HG03432 (cell line): ENCODE measurements at regions not wholly inside any gene's neighbourhood (a gene's known extent, or its start where the extent isn't known, plus 50 kb on each side); places are given as distances from the start of the nearest gene placed in this dataset.
"Not testable (repeated sequence)": the region's sequence is repeated elsewhere in the genome, so short reads cannot be mapped to it uniquely, and the experiment has no call there.

ENCODE experiments used
- ATAC-seq: cut with Tn5 transposase; IDR thresholded peaks from one replicate; pipeline ENCODE4 v1.9.1; 2021; ENCODE audit warnings: mild to moderate bottlenecking, moderate library complexity; ENCODE audit not compliant: unreplicated experiment

DNA sequence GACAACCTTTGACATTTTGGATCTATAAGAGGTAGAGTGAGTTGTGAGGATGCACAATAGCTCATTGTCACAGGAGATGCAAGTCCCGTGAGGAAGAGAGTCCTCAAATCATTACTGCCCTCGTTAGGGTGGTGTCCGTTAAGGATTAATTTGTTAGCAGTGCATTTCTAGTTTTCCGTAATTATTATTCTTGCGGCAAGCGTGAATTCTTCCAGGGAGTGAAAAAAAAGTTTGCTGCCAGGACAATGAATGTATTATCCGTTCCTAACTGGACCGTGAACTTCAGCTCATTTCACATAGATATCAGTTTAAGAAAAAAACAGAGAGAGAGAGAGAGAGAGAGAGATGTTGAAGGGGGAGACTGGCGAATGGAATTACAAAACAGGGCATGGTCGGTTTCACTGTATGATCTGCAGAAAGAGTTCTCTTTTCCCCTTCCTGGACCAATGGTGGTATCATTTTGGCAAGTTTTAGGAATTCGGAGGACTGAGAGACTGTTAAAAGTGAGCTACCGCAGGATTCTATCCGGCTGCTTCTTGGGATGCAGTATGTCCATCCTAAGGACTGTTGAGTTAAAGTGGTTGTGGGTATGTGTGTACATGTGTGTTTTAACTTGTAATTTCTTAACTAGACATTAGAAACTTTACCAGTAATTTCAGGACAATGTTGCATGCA, 216.0 kb upstream of the NFIA start:
- no peak for ATAC-seq

DNA sequence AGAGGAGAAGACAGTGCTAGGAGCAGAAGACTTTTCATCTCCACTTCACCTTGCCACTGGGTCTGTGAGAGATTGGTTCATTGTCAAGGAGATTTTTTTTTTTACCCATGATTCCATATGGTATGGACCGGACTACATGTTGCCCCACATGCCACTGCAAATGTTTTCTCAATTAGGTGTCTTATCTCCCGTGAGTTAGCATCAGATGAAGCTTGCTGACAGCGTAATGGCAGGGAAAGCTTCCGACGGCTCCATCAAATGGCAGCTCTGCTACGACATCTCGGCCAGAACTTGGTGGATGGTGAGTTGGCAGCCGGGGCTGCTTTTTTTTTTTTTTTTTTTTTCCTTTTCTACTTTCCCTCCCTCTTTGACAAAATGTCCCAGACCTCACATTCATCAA, 217.2 kb upstream of the NFIA start:
- no peak for ATAC-seq

DNA sequence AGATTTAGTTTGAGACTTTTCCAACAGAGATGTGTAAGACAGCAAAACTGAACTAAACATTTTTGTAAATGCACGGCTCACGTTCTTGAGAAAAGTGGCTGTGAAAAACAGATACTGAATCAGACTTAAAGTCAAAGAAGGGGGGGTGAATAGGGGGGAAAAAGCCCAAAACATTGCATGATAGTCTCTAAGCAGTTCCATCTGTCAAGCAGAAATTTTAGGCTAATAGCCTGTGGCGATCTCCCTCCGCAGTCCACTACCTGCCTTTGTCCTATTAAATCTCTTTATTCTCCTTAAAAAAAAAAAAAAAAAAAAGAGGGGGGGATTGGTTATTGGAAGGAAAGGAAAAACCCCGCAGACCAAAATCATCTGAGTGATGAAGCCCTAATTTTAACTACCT, 217.6 kb upstream of the NFIA start:
- ATAC-seq: no peak

DNA sequence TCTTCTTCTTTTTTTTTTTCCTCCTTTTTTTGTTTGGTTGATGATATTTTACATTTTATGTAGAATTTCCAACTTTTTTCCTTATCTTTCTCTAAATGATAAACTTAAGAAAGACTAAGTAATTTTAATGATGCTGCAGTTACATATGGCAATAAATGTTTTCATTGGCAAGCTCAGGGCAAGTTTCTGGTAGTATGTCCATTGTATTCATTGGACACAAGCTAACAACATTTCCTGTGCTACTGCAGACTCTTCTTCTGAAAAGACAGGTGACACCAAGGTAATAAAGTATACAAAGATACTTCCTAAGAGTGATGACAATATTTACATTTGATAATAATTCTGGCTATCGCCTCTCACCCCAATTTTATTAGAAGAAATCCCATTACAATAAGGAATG, 219.2 kb upstream of the NFIA start:
- ATAC-seq: no peak

DNA sequence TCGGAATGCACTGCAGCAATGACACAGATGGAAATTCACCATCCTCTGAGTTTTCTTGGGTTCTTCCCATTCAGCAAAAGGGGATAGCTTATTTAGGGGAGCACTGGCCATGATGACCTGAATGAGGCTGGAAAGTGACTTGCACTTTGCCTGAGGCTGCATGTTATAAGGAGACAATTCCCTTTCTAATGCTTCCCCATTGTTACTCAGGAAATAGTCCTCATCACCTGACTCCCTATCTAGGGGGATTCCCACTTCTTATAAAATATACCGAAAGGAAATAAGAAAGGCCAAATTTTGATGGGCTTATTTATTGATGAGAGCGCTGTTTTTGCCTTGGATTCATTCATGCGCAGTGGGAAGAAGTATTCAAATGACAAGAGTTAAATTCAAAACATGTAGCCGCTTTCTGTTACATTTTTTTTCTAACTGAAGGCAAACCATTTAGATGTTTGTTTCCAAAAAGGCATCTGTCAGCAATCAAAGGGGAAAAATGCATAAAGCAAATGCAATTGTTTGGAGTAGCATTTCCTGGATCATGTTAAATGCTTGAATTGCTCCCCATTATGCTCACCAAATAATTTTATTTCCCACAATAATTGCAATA, 220.3 kb upstream of the NFIA start:
- no peak for ATAC-seq

DNA sequence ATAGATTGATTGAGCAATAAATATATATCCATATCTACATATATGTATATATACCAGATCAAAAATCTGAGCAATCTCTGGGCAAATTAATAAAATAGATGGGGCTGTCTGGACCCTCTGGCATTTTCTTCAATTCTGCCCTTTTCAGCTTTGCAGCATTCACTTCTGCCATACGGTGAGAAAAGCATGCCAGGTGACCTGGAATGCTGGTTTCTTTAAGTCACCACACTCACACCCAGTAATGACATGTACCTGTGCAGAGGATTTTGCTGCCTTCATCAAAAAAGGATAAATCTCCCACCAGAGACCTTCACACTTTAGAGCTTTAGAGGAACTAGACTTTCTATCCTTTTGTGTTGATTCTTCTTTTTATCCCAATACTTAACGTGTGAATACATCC, 223.2 kb upstream of the NFIA start:
- ATAC-seq: no peak

DNA sequence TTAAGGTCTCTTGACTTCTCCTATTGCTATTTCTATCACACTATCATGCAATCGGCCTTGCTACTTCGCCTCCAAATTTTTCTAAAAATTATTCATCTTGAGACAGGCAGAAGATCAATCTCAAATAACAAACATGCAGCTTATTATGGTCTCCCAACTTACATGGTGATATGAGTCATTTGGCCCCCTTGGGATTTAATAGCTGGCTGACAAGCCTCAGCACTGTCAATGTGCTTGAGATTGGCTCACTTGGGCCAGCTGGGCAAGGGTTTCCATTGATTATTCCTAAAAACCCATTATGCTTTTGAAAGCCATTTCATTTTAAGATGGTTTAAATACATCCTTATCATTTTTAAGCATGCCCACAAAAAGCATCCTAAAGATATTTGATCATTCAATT, 224.5 kb upstream of the NFIA start:
- ATAC-seq: no peak

DNA sequence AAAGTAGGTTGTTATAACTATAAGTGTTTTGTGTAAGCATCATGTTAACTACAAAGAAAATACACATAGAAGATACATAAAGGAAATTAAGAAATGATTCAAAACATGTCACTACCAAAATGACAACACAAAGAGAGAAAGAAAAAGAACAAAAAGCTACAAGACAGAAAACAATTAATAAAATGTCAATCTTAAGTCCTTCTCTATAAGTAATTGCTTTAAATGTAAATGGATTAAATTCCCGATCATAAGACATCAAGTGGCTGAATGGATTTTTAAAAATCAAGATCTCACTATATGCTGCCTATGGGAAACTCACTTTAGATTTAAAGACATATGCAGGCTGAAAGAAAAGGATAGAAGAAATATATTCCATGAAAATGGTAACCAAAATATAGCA, 232.3 kb upstream of the NFIA start:
- no peak for ATAC-seq

DNA sequence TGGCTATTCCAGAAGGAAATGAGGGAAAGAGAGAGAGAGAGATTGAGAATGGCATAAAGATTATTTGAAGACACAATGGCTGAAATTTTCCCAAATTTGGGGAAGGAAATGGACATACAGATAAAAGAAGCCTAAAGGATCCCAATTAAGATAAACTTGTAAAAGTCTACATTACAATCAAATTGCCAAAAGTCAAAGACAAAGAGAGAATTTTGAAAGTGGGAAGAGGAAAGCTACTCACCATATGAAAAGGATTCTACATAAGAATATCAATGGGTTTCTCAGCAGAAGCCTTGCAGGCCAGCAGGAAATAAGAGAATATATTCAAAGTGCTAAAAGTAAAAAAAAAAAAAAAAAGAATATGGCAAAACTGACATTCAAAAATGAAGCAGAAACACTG, 233.0 kb upstream of the NFIA start:
- no peak for ATAC-seq

DNA sequence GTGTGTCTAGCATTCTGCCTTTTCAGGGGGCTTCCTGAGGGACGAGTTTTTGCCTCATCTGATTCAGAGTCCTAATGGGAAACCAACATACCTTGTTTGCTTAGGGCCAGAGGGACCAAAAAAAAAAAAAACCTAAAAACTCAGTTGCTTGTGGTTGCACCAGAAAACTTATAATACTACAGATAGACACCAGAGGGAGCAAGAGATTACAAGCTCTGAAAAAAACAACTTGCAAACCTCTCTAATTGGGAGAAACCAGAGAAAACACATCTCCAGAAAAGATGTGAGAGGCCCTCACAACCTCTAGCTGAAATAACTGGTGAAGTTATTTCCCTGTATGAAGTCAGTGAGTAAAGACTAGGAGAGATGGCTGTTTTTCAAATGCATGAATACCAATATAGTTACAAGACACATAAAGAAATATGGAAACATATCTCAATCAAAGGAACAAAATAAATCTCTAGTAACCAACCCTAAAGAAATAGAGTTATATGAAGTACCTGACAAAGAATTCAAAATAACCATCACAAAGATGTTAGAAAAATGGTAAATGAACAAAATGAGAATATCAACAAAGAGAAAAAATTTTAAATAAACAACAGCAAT, 233.7 kb upstream of the NFIA start:
- no peak for ATAC-seq

DNA sequence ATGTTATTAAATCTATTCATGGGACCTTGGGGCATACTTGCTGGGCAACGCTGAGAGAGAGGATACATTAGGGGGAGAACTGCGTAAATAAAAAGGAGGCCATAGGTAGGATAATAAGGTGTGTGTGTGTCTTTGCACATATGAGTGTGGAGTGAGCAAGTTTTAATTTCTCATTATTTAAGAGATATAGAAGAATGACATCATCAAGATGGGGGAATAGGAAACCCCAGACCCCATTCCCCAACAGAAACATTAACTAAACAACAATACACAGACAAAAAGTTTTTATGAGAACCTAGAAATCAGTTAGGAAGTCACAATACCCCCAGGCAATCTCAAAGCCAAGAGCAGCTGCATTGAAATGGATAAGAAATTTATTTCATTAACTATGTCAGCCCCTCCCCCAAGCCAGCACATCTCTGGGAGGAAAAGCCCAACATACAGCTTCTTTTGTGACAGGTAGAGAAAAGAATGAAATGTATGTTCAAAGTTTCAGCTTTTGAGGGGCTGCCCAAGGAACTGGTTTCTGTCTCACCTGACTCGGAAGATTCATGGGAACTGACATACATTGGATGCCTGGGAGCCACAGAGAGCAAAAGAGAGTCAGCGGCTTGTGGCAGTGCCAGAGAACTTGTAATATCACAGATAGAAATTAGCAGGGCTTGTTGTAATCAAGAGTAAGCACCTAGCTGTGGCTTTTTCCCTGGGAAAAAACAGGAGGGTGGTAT, 234.3 kb upstream of the NFIA start:
- ATAC-seq: no peak

DNA sequence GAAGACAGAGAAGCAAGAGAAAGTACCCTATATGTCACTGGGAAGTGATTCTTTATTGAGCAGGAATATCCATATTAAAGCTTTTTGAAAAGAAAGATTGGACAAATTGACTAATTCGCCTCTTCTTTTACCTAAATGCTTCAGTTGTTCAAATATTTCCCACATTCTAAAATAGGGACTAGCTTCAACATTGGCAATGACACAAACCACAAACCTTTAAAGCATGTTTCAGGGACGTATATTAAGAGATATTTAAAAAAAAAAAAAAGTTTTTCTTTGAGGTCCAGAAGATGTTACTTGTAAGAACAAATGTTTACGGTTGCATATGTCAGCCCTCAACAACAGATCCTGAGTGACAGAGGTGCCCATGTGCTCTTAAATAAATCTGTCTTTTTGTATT, 235.0 kb upstream of the NFIA start:
- ATAC-seq: no peak

DNA sequence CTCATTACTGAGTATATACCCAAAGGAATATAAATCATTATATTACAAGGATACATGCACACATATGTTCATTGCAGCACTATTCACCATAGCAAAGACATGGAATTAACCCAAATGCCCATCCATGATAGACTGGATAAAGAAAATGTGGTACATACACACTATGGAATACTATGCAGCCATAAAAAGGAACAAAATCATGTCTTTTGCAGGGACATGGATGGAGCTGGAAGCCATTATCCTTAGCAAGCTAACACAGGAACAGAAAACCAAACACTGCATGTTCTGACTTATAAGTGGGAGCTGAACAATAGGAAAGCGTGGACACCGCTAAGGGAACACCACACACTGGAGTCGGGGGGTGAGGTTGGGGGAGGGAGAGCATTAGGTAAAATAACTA, 236.7 kb upstream of the NFIA start:
- not testable (repeated sequence) for ATAC-seq

DNA sequence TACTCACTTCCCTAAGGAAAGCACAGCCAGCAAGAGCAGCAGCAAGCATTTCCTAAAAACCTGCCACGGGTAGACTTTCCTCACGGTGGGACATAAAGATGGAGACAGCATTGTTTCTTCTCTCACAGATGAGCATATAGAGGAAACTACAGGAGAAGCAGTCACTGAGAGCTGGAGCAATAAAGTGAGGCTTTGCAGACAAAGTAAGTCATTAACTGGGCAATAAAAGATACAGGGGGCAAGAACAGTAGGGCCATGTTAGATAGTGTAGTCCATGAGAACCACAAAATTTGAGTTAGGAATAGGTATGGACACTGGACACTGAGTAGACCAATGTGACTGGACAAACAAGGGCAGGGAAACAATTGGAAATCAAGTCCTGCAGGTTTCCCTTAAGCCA, 240.1 kb upstream of the NFIA start:
- ATAC-seq: no peak

DNA sequence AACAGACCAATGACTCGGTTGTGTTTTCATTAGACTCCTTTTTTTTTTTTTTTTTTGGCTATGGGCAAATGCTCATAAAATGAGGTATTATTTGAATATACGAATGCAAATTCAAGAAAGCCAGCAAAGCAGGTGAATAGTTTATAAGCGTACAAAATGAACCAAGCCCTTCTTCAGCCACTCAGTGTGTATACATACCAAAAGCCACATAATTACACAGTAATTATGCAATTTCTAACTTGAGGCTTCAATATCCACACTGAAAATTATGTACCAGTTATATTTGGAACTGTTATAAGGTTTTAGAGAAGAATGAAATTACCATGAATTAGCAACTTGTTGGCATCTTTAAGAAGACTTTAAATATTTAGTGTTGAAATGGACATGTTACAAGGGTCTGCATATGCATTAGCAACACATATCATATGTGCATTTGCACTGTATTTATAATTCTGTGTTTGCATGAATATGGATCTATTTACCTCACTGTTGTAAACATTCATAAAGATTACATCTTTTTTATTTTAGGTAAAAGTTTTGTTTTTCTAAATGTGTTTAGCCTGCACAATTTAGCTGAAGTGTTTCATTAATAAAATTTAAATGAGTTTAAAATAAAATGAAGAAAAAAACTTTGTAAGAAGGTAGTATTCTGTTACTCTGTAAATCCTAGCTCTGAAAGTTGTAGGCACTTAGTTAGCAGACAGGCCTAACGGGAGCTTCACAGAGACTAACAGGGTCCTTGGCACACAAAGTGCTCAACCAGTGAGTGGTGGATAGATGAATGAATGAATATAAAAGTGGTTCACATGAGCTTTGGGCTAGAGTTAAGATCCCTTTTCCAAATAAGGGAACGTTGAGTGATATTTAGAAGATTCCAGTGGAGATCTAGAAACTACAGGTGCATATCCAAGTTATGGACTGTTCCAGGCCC, 241.0 kb upstream of the NFIA start:
- ATAC-seq: no peak

DNA sequence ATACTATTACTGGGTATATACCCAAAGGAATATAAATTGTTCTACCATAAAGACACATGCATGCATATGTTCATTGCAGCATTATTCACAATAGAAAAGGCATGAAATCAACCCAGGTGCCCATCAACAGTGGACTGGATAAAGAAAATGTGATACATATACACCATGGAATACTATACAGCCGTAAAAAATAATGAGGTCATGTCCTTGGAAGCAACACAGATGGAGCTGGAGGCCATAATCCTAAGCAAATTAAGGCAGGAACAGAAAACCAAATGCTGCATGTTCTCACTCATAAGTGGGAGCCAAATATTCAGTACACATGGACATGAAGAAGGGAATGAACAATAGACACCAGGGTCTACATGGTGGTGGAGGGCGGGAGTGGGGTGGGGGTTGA, 241.9 kb upstream of the NFIA start:
- ATAC-seq: not testable (repeated sequence)

DNA sequence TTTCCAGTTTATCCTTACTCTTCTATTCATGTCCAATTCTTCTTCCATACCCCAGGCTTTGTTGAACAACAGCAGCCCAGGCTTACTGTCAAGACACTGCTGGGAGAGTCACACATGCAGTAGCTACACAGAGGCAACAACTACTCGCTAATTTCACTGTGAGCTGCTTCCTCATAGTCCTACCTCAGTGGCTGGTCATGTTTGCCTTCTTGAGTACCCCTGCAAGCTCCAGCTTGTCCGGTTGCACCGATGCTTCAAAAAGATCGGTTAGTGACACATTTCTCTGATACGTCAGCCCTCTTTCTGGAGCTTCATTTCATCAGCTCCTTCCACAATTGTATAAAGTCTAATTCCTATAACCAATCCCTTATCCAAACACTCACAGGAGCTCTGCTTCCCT, 246.7 kb upstream of the NFIA start:
- ATAC-seq: no peak

DNA sequence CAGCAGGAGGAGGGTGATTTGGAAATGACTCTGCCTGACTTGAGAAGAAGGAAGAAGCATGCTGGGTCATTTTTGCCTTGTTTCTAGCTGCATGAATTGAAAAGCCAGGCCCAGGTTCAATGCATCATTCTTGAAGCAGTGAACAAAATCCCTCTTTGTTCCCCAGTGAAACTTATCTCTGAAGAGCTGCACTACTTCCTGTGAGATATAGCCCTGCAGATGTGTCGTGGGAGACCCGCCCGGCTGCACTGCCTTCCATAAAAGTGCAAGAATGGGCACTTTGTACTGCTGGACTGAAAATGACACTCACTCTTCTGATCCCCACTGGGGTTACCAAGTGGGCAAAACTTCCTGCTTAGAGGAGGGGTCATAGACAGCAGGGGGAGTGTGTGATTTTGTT, 249.2 kb upstream of the NFIA start:
- no peak for ATAC-seq

DNA sequence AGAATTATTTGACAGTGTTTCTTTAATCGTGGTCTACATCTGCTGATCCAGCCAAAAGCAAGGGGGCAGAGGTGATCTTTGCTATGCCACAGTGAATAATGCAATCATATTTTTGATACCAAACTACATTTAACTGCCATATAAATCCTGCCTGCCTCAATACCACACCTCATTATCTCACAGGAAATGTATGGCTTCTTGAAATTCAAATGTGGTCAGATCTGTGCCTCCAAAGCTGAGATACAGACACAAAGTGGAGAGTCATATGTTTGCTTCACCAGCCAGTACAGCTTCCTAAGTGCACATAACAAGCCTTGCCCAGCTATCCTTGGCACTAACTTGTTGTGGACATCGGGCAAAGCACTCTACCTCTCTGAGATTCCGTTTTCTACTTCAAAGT, 250.0 kb upstream of the NFIA start:
- ATAC-seq: no peak

DNA sequence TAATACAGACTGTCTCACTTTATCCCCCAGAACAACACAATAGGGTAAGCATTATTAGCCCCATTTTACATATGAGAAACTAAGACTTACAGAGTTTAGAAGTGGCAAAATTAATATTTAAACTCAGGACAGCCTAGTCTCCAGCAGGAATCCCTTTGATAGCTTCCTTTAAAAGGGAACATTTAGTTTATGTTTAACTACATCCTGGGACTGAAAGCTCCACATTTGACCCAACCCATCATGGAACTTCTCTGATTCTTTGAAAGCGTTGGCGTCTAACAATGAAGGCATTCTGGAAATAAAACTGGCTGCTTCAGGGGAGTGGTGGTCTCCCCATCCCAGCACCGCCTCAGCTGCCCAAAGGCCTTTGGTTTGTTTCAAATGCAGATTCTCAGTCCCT, 250.6 kb upstream of the NFIA start:
- no peak for ATAC-seq

DNA sequence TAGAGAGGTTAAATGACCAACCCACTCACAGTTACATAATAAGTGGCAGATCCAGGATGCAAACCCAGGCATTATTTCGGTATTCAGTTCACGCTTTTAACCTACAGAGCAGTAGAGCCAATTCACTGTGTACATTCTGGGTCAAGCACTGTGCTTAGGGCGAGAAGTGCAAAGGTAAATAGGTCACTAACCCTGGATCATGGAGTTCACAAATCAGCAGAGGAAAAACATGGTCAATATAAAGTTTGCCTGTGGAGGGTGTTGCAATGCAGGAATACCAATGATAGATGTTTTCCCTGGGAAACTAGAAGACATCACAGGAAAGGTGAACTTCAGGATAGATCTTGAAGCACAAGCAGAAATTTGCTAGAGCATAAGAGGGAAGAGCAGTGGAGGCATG, 253.4 kb upstream of the NFIA start:
- no peak for ATAC-seq
